LNCaP clone FGC (cell line): ENCODE measurements at regions not wholly inside any gene's neighbourhood (a gene's known extent, or its start where the extent isn't known, plus 50 kb on each side); places are given as distances from the start of the nearest gene placed in this dataset.

Source experiments
- DNase-seq: peaks from one replicate; pipeline ENCODE4 v3.0.0-alpha.2; 2011; ENCODE audit warnings: low read depth
- H3K4me3 ChIP-seq: 2 replicates; pipeline ENCODE4 v1.5.1; 2011; ENCODE audit warnings: mild to moderate bottlenecking, low read depth, low read length, control low read depth
- CTCF ChIP-seq: IDR thresholded peaks from 2 replicates; pipeline ENCODE4 v1.5.1; 2012; ENCODE audit warnings: mild to moderate bottlenecking; ENCODE audit not compliant: control insufficient read depth, insufficient read depth; ENCODE audit errors: extremely low read depth

- no peak for TF ChIP-seq CTCF
- no peak for DNase-seq
- no peak overlapping the region for H3K4me3 ChIP-seq
These were observed 512.3 kb downstream of the FAT4 start for GRCh38 chr4:125826801-125827695.

GRCh38 chr4:125827696-125828052 is 512.9 kb downstream of the FAT4 start:
- no peak for DNase-seq

GRCh38 chr4:125828346-125828745 is 513.6 kb downstream of the FAT4 start:
- no peak for TF ChIP-seq CTCF
- no peak overlapping the region for H3K4me3 ChIP-seq
- no peak for DNase-seq

More at GRCh38 chr4:125827696-125828052, 512.9 kb downstream of the FAT4 start:
- no peak overlapping the region for H3K4me3 ChIP-seq
- TF ChIP-seq CTCF: no peak

- no peak for DNase-seq
- no peak for TF ChIP-seq CTCF
These were observed 517.4 kb downstream of the FAT4 start for GRCh38 chr4:125832161-125832560.

GRCh38 chr4:125836597-125837195 is 521.9 kb downstream of the FAT4 start:
- DNase-seq: no peak
- no peak overlapping the region for H3K4me3 ChIP-seq
- TF ChIP-seq CTCF: no peak

More at GRCh38 chr4:125832161-125832560, 517.4 kb downstream of the FAT4 start:
- no peak overlapping the region for H3K4me3 ChIP-seq

GRCh38 chr4:125837493-125838201 is 522.9 kb downstream of the FAT4 start:
- DNase-seq: no peak
- H3K4me3 ChIP-seq: no peak overlapping the region
- no peak for TF ChIP-seq CTCF
